Fibroblast of skin of left biceps (primary cell): ENCODE measurements at regions not wholly inside any gene's neighbourhood (a gene's known extent, or its start where the extent isn't known, plus 50 kb on each side); places are given as distances from the start of the nearest gene placed in this dataset.
"Not testable (repeated sequence)": the region's sequence is repeated elsewhere in the genome, so short reads cannot be mapped to it uniquely, and the experiment has no call there.

Experiments
- DNase-seq, 2 experiments: peaks; one replicate each; pipeline ENCODE4 v3.0.0-alpha.2; 2013; ENCODE audit warnings: low read depth in 2 of 2

- no peak for DNase-seq
Measured at GRCh38 chr2:8252997-8253694, 428.7 kb upstream of the ID2 start.

DNA sequence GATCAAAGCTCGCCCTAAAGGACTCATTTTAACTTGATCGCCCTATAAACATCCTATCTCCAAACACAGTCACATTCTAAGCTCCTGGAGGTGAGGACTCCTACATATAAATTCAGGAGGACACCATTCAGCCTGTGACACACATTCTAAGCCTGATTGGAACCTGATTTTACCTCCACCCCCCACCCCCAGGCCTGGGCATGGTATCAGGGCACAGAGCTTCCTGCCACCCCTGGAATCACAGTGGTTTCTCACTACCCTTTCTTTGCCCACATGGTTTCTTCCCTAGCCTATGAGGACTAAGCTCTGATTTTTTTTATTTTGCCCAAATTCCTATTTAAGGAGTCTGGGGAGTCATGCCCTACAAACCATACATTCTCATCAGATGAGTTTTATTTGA, 428.1 kb upstream of the ID2 start:
- no peak for DNase-seq

DNA sequence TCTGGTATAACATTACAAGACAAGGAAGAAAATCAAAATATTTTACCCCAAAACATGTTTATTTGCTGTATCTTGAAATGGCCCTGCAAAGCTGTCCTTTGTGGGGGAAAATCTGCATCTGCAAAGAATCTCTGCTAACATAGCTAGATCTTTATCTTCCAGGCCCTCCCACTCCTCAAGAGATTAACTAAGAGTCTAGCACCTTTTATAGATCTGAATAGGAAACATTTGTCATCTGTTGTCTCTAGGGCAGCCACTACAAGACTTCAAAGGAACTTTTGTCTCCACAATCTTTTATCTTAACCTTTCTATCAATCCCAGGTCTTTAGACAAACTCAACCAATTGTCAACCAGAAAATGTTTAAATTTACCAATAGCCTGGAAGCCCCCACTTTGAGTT, 427.6 kb upstream of the ID2 start:
- not testable (repeated sequence) for DNase-seq

DNA sequence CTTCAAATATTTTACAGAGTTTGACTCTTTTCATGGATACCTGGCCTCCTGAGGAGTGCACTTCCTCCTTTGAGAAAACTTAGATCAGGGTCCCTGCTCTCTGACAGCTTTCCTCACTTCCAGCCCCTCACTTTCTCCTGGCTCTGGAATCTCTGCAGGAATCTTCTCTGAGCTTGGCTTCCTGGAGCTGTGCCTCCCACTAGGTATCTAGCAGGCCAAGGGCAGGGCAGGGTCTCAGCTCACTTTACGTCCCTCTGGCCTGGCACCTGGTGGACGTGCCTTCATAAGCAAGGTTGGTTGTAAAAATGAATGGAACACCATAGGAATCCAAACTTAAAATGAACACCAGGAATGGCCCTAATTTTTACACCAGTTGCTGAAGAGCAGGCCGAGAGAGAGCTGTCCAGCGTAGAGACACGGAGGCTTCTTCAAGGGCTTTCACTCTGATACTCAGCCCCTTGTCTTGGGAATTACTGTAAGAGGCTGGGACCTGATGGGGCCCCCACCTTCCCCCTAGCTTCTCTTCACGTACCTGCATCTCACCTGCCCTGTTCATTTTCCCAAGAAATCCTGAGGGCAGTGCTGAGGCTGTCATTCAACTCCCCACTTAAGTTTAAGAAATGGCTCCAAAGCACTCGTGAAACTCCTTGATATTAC, 426.9 kb upstream of the ID2 start:
- no peak for DNase-seq

DNA sequence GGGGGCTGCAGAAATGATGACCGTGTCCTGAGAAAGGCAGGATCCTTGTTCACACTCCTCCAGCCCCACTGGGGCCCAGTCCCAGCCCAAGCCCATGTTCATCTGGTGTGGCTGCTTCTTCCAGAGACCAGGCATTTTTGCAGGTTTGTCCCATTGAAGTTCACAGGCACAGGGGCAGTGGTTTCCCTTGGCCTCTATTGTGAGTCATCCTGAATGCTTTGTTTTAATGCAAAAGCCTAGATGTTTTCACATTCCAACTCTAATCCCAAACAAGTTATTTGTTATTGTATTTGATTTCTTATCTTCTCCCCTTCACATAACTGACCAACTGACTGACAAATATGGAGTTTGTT, 426.4 kb upstream of the ID2 start:
- no peak for DNase-seq

- DNase-seq = no peak
Measured at GRCh38 chr2:8256905-8257304, 425.0 kb upstream of the ID2 start.

DNA sequence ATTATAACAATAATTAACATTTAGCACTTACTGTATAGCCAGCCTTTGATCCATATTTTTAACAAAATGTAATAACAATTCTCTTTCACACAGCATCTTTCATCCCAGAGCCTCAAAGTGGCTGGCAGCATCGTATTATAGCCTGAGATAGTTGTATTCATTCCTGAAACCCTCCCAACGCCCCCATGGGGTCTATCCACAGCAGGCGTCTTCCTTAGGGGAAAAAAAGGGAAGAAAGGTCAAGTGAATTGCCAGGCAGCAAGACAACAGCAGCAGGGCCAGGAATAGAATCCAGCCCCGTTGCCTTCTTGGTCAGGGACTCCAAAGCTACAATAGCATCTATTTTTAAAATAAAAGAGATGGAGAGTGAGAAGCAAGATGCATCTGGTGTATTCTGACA, 424.4 kb upstream of the ID2 start:
- no peak for DNase-seq

DNA sequence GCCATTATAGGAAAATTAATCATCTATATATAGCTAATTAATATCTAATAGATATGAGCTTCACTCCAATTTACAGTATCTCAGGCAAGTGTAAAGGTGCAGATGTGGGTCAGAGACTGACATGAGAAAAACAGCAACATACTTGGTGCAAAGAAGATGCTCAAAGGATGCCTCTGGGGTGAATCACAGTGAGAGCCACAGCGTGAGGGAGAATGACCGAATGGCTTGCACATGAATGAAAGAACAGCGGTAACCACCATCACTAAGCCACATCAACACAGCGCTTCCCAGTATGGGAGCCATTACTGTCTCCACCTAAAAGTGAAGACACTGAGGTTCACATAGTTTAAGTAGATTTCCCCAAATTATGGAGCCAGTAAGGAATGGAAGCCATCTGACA, 423.4 kb upstream of the ID2 start:
- no peak for DNase-seq

DNA sequence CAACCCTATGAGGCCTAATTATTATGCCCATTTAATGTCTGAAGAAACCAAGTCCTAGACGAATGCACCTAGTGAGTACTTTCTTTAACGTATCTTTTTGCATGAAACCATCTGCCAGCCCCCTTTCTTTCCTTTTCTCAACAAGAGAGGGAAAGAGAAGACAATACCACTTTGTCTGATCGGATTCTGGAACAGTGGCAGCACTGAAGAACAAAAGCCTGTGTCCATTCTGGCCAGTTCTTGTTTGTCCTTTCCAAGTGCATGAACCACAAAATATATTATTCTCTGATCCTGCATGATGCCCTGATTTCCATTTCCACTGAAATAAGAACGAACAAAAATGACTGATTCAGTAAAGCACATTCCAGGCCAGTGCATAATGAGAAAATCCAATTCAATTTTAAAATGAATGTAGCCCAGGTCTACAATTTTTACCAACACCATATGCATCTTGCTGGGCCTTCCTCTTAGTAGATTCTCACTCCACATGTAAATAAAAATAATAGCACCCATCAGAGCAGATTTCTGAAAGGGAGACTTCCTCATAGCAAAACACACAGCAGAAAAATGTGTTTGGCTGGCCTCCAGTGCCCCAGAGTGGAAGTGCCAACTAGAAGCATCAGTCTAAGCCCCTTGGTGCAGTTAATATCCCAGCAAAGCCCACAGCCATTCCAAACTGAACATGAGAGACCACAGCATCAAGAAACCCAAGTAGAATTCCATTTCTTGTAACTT, 422.6 kb upstream of the ID2 start:
- no peak for DNase-seq

GRCh38 chr2:8259841-8260178, 422.0 kb upstream of the ID2 start:
- no peak for DNase-seq

GRCh38 chr2:8260213-8260612, 421.6 kb upstream of the ID2 start:
- no peak for DNase-seq

DNA sequence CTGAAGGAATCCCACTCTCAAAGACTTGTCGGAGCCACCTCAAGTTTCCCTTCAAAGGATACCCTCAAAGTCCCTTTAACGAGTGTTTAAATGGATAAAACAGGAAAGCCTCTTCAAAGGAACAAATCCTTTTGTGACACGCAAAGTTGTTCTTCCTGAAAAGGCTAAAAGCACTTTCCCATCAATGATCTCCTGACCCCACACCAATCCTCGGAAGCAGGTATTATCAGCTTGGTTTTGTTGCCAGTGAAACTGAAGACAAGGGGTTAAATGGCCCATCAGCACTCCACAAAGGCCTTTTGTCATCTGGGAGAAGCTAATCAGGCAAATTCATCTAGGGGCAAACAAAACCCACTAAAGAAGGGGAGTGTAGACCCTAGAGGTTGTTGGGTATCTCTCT, 418.0 kb upstream of the ID2 start:
- DNase-seq = no peak

GRCh38 chr2:8264981-8265380, 416.9 kb upstream of the ID2 start:
- DNase-seq = no peak

GRCh38 chr2:8265476-8266226, 416.2 kb upstream of the ID2 start:
- DNase-seq = no peak

DNA sequence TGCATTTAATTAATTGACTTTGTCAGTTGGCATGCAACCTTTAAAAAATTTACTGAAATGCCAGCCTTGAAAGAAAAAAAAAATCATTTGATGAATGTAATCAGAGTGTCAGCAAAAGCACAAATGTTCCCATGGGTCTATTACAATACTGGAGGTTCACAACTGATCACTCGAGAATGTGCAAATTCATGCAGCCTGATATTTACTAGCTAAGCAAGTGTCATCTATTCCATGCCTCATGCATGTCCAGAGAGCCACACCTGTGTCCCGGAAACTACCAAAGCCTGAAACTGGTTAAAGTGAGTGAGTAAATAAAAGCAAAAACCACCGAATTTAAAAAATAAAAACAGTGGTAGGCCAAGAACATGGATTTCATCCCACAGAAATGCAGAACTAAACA, 415.3 kb upstream of the ID2 start:
- DNase-seq = no peak

DNA sequence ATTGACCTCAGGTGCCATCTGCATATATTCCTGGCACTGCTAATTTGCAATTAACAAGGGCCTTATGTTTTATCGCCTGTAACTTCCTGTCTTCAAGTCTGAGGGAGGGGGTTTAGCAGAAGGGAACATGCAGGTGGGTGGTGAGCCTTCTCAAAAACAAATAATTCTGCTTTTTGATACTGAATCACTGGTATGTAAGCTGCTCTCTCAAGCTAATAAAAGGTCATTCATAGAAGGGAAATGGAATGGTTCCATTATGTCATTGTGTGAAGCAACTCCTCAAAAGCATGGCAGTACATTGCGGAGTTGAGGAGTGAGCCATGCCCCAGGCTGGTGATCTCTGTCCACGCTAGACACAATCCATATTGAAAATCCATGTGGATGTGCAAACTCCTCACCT, 414.8 kb upstream of the ID2 start:
- no peak for DNase-seq

GRCh38 chr2:8267721-8268120, 414.1 kb upstream of the ID2 start:
- DNase-seq = no peak

- DNase-seq = peak; percentile 8 to 9
Measured at GRCh38 chr2:8268172-8268783, 413.6 kb upstream of the ID2 start.

- no peak for DNase-seq
Measured at GRCh38 chr2:8270699-8271098, 411.2 kb upstream of the ID2 start.

DNA sequence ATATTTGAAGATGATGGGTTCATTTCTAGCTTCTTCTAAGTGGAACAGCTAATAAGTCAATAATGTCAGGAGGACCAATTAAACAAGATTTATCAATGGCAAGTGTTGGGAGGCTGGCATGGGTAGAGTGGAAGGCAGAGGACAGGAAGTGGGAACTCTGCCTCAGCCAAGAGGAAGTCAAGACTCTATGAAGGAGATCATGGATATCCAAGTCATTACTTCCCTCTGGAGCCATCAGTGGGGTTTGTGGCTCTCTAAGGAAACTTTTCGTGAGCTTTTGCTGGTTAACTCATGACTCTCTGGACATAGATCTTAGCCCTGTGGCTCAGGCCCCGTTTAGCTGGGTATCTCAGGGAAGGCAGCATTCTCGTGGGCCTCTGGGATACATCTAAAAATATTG, 410.4 kb upstream of the ID2 start:
- no peak for DNase-seq

GRCh38 chr2:8276026-8276425, 405.8 kb upstream of the ID2 start:
- DNase-seq = no peak

GRCh38 chr2:8277921-8278571, 403.8 kb upstream of the ID2 start:
- no peak for DNase-seq
